ENCODE measurements at regions not wholly inside any gene's neighbourhood (a gene's known extent, or its start where the extent isn't known, plus 50 kb on each side); places are given as distances from the start of the nearest gene placed in this dataset.

DNA sequence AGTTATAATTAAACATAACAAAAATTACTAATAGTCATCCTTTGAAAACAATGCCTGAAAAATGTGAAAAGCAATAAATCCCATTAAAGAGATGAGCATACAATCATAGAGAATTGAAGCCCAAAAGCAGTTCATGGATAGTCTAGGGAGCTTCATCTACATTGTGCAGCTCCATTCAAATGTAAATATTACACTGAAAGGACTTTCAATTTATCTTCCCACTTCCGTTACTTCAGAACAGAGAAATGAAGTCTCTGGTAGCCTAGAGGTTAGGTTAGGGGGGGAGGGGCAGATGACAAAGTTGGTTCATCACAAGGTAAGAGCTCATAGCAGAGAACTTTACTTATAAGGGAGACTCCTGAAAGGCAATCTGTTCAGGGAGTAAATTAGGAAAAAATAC is 126.6 kb upstream of the RGPD4 start:
- TF ChIP-seq, protein P1, sequence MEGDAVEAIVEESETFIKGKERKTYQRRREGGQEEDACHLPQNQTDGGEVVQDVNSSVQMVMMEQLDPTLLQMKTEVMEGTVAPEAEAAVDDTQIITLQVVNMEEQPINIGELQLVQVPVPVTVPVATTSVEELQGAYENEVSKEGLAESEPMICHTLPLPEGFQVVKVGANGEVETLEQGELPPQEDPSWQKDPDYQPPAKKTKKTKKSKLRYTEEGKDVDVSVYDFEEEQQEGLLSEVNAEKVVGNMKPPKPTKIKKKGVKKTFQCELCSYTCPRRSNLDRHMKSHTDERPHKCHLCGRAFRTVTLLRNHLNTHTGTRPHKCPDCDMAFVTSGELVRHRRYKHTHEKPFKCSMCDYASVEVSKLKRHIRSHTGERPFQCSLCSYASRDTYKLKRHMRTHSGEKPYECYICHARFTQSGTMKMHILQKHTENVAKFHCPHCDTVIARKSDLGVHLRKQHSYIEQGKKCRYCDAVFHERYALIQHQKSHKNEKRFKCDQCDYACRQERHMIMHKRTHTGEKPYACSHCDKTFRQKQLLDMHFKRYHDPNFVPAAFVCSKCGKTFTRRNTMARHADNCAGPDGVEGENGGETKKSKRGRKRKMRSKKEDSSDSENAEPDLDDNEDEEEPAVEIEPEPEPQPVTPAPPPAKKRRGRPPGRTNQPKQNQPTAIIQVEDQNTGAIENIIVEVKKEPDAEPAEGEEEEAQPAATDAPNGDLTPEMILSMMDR (IDR thresholded peaks at IDR 0.05; ENCODE audit: low read depth, low read length), result no peak
- TF ChIP-seq EZH2phosphoT487 (IDR thresholded peaks at IDR 0.05; ENCODE audit: low read depth), result no peak
